ENCODE measurements at regions not wholly inside any gene's neighbourhood (a gene's known extent, or its start where the extent isn't known, plus 50 kb on each side); places are given as distances from the start of the nearest gene placed in this dataset.

GRCh38 chr6:19643287-19643686 lies 193.9 kb upstream of the ID4 start:
- no peak for TF ChIP-seq ZNF274 (IDR thresholded peaks at IDR 0.05; ENCODE audit: borderline replicate concordance, low read depth, low read length)
- no peak for TF ChIP-seq CTCF (IDR thresholded peaks at IDR 0.05 in 2 of 3, conservative IDR thresholded peaks at IDR 0.05 in 1 of 3; ENCODE audit: insufficient read depth in 2 of 3, low read depth in 1 of 3, low read length in 3 of 3)
